Fibroblast of peridontal ligament (primary cell): ENCODE measurements at regions not wholly inside any gene's neighbourhood (a gene's known extent, or its start where the extent isn't known, plus 50 kb on each side); places are given as distances from the start of the nearest gene placed in this dataset.

Source experiments
- DNase-seq: peaks from one replicate; pipeline ENCODE4 v3.0.0-alpha.2; 2010; ENCODE audit errors: extremely low read depth

DNA sequence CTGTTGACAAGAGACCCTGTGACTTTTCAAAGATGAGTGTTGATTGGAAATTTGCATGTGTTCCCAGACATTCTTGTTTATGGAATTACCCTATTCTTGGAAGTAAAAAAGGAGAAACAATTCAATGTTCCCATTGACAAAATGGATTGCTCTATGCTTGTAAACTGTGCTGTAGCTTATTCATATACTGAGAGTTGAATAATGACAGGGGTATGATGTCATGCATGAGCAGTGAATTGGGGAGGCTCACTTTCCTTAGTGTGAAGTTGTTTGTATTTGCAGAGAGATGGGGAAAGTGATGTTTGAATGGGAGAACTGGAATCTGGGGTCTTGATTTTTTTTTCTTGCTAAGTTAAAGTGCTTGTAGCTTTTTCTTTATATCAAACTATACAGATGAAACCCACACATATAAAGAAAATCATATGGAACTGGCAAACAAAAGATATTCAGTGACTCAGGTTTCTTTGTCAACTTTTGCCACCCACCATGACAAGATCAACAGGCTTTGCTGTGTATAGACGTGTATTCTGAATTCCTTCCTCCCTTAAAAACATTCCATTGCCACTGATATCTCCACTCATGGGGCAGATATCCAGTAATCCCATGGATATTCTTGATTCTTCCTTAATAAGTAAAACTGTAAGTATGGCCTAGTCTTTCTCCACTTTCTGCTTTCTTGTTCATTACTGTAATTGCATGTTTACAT is 97.8 kb upstream of the JAG1 start:
- no peak for DNase-seq

DNA sequence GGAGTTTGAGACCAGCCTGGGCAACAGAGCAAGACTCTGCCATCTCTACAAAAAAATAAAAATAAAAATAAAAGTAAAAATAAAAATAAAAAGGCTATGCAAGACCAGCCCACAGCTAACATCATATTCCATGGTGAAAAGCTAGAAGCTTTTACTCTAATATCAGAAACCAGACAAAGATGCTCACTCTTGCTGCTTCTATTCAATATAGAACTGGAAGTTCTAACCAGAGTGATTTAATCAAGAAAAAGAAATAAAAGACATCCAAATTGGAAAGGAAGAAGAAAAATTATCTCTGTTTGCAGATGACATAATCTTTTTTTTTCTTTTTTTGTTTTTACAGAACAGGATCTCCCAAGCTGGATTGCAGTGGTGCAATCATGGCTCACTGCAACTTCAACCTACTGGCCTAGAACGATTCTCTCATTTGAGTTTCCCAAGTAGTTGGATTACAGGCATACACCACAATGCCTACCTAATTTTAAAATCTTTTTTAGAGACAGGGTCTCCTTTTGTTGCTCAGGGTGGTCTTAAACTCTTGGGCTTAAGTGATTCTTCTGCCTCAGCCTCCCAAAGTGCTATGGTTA is 100.7 kb upstream of the JAG1 start:
- no peak for DNase-seq

DNA sequence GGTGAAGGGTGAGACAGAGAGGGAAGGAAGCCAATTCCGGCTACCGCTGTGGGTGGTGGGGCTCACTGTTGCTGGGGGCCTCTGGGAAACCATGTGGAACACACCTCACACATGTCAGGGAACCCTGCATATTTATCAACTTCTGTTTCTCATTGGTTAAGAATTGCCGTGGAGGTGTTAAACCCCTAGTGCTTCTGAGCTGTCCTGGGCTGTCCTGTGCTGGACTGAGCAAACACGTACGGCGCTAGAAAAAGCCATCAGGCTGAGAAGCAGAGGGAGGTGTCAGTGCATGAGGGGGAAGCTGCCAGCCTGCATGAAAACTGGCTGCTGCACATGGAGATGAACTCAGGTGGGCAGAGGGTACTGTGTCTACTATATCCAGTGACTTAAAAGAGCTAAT is 103.9 kb upstream of the JAG1 start:
- DNase-seq = no peak

DNA sequence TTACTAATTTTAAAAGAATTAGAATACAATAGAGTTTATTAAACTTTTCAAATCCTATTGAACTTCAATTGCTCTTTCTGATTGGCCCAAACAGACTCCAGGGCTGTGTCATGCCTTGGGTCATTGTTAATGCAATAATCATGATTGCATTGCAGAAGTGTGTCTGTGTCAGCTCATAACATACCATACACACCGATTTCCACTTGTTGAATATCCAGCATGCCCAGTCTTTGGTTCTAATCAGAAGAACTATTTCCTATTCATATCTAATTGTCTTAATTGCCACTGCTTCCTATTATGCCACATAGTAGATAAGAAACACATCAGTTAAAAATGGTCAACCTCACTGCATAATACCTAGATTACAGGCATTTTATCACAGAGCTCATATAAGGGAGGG is 106.1 kb upstream of the JAG1 start:
- no peak for DNase-seq

DNA sequence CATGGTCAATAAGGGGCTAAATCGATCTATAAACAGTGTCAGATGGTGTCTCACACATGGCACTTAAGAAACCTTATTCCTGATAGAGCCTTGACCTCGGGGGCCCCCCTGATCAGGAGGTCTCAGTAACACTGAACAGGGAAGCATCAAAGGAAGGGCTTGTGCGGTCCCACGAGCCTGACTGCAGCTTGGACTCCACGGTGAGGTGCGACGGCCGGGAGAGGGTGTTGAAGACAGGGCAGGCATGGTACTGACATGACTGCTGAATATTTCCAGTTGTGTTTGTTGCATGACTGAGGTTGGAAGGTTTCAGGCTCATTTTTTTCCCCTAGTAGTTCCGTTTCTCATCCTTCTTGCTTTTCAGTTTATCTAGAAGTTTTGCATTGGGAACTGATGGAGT is 107.1 kb upstream of the JAG1 start:
- DNase-seq = no peak

GRCh38 chr20:10781526-10781925 is 107.7 kb upstream of the JAG1 start:
- DNase-seq = no peak

GRCh38 chr20:10783707-10784553 is 110.1 kb upstream of the JAG1 start:
- DNase-seq = no peak

DNA sequence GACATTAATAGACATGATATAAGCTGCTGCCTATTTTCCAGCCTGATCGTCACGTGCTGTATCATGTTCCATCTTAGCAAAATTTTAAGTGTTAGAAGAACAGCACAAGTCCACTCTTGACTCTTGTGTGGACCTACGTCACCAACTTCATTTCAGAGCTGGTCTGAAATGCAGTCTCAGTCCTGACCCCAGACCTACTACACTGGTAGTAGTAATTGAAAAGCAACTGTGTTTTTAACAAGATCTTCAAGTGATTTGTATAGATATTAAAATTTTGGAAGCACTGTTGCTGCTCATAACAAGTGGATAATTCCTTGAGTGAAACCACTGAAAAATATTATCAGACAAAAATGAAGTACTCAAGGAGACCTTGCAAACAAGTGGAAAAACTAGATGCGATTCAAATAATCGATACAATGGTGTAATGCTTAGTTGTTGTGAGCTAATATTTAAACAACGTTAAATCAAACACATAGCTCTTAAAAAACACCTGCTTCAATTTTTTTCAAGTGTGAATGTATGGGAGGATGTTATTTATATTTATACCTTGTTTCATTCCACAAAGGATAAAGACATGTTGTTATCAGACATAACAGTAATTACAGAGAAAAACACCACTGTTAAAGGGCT is 110.9 kb upstream of the JAG1 start:
- DNase-seq = no peak

DNA sequence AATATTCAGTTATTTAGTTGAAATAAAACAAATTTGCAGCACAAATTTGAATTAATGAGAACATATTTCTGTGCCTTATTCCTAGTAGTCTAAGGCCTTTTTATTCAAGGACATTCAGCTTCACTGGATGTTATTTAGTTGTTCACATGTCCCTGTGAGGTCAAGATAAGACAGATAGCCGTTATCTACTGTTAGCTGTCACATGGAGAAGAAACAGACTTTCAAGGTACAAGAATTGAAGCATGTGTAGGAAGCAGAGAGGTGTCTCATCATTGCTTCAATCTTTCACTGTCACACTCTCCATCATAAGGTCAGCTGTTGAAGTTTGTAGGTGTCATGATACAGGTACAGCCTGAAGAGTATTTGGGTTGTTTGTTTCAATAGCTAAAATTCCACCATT is 112.9 kb upstream of the JAG1 start:
- no peak for DNase-seq

GRCh38 chr20:10788055-10788454 is 114.3 kb upstream of the JAG1 start:
- DNase-seq = no peak

- DNase-seq = no peak
Observed at GRCh38 chr20:10788877-10789276, 115.1 kb upstream of the JAG1 start.

DNA sequence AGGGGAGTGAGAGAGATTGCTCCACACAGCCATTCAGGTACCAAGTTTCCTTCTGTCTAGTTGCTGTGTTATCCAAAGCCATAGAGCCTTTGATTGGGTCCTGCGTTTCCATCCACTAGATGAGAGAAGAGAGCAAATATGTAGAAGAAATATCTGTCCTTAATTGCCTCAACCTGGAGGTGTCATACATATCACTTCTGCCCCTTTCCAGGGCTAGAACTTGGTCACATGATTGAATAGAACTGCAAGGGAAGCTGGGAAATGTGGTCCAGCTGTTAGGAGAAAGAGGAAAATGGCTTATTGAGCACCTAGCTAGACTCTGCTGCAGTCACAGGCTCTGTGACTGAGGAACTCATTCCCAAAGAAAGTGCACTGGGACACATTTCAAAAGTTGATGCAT is 115.6 kb upstream of the JAG1 start:
- DNase-seq = no peak

- DNase-seq = no peak
Observed at GRCh38 chr20:10790013-10790412, 116.2 kb upstream of the JAG1 start.

GRCh38 chr20:10792291-10792690 is 118.5 kb upstream of the JAG1 start:
- DNase-seq = peak; percentile 23

- no peak for DNase-seq
Observed at GRCh38 chr20:10793766-10794165, 120.0 kb upstream of the JAG1 start.

DNA sequence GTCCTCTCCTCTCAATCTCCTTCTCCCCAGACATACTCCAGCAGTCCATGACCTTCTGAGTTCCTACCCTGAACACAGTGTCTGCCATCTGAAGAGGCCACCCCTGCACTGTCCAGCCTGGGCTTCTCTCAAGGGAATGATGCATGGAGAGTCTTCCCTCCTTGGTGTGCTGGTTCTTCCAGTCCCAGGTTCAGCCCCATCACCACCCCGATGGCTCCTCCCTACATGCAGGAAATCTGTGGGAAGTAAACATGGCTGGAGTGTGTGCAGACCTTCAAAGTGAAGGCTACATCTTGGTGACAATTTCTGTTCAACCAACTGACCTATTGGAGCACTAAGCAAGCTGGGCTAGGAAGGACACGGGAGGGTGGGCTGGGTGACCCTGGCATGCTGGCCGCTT is 121.0 kb upstream of the JAG1 start:
- DNase-seq = no peak

DNA sequence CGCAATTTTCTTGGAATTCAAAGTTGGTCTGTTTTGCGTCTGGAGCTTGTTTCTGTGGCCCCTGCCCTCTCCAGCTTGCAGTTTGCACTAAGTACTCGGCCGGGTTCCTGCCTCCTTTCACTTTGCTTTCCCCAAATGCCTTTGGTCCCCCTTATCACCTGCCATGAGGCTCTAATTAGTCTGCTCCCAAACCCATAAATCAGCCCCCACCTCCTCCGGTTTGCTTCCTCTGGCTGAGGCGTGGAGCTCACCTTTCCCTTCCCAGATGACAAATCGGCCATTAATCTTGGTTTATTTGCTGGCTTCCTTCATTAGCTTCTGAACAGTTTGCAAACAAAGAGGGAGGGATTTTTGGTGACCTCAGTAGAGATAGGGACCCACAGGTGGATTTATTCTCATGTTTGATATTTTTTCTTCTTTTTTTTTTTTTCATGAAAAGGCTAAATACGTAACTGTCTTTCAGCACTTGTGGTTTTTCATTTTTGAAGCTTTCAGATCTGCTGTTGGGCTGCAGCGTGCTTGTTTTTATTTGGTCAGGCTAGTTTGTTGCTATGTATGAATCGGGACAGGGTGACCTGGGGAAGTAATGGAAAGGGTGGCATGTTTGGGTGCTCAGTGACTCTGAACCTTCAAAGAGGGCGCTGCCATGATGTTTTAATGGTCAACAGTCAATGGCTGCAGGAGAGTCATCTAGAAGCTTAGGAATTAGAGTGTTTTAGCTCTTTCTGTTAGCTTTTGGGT is 121.7 kb upstream of the JAG1 start:
- DNase-seq = no peak

- DNase-seq = peak; percentile 41
Observed at GRCh38 chr20:10798811-10799210, 125.0 kb upstream of the JAG1 start.

- no peak for DNase-seq
Observed at GRCh38 chr20:10799735-10800134, 125.9 kb upstream of the JAG1 start.

GRCh38 chr20:10800288-10800687 is 126.5 kb upstream of the JAG1 start:
- DNase-seq = no peak

DNA sequence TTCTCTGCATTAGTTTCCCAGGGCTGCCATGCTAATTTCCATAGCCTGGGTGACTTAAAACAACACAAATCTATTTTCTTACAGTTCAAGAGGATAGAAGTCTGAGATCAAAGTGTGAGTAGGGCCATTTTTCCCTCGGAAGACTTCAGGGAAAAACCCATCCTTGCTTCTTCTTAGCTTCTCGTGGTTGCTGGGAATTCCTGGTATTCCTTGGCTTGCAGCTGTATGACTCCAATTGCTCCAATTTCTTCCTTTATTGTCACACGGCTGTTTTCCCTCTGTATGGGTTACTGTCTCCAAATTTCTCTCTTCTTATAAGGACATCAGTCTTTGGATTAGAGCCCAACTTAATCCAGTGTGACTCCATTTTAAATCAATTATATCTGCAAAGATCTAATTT is 128.4 kb upstream of the JAG1 start:
- DNase-seq = peak; percentile 54

DNA sequence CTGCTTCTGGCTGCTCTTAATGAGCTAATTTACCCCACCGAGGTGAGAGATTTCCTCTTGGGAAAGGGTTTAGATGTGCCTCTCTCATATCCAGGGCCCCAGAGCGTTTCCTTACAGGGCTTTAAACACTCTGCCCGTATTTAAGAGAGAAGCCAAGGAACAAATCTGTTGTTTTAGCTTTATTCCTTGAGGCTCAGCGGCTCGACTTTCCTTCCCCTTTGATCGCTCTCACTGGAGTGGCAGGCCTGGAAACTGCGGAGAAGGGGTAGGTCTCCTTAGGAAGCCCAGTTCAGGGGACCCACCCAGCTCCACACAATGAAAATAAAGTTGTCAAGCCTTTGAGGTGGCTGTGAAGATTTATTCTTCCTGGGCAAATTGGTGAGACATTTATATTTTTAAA is 132.0 kb upstream of the JAG1 start:
- no peak for DNase-seq
